NCI-H1436 treated with DMSO at 0.1 percent for 48 hours (cell line): ENCODE measurements at regions not wholly inside any gene's neighbourhood (a gene's known extent, or its start where the extent isn't known, plus 50 kb on each side); places are given as distances from the start of the nearest gene placed in this dataset.

ENCODE experiments used
- DNase-seq: peaks from one replicate; lab custom pipeline; 2025; lab: John Stamatoyannopoulos, UW

DNA sequence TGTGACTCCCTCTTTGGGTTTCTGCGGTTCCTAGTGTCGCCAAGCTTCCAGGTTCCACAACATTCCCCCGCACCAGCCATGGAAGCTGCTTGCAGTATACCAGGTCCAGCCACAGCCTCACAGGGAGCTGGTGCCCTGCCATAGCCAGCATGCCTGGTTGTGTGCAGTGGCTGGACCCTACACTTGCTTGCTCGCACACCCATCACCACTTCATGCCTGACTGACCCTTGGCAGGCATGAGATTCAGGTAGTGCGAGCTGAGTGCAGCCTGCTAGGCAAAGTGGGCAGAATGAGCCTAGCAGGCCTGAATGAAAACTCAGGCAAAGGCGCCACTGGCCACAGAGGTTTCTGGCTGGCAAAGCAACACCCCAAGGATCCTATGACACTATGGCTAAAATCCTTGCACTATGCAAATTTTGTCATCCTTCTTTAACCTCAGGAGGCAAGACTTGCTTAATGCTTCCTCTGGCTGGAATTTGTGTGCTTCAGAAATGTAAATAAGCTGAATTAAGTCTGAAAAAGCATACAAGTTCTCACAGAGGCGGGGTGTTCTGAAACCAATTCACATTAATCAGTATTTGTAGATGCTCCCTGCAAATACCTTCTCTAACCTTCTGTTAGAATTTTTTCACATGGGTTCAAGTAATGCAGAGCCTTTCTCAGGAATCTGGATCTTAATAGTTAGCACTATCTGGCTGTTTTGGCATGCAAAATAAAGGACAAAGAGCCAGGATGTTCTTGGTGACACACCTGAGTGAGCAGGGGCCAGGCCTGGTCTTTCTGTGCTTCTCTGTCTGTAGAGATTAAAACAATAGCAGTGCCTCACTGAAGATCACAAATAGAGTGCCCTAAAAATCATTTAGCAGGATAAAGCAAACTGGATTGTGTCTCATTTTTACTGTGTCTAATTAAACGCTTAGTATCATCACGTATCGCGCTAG lies 256.9 kb downstream of the GPATCH2 start:
- no peak for DNase-seq

GRCh38 chr1:217372049-217372970 lies 258.6 kb downstream of the GPATCH2 start:
- DNase-seq, result no peak

- no peak for DNase-seq
Observed at GRCh38 chr1:217370757-217371156, 260.1 kb downstream of the GPATCH2 start.

DNA sequence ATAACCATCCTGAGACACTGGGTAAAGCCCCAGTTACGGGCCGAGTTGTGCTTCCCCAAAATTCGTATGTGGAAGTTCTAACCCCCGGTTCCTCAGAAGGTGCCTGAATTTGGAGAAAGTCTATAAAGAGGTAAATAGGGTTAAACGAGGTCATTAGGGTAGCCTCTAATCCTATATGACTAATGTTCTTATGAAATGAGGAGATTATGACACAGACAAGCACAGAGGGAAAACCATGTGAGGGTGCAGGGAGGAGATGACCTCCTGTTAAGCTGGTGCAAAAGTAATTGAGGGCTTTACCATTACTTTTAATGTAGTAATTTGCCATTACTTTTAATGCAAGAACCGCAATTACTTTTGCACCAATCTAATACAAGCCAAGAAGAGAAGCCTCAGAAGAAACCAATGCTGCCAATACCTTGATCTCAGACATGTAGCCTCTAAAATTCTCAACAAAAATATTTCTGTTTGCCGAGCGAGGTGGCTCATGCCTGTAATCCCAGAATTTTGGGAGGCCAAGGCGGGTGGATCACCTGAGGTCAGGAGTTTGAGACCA lies 260.8 kb downstream of the GPATCH2 start:
- no peak for DNase-seq

GRCh38 chr1:217369271-217369981 lies 261.5 kb downstream of the GPATCH2 start:
- DNase-seq, result no peak

- no peak for DNase-seq
Observed at GRCh38 chr1:217364220-217364619, 266.7 kb downstream of the GPATCH2 start.

DNA sequence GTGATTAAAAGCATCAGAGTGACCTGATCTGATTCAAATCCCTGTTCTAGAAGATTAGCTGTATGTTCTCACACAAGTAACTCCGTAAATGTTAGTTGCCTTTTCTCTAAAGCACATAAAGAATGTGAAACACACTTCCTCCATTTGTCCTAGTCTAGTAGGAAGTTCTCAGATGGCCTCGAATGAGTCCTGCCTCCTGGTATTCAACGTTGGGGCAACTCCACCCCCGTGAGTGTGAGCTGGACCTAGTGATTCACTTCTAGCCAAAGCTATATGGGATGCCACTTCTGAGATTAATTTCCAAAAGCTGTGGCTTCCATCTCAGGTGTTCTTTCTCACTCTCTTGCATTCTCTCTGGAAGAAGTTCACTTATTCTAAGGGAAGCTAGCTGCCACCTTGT lies 267.6 kb downstream of the GPATCH2 start:
- no peak for DNase-seq

GRCh38 chr1:217360510-217360909 lies 270.4 kb downstream of the GPATCH2 start:
- DNase-seq, result no peak

DNA sequence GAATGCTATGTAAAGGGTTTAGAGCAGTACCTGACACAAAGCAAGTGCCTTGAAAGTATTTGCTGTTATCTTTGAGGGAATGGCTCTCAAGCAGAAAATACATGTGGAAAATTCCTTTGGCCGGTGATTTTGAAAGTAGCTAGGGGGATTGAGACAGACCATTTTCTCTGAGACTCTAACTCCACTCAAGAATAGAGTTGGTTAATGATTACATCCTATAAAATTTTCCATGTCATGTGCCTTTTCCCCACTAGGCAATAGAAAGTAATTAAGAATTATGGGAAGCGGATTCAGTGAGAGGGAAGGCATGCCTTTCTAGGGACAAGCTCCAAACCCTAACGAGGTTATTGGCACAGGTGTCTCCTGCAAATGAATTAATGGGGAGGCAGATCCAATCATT lies 276.0 kb downstream of the GPATCH2 start:
- DNase-seq, result no peak

GRCh38 chr1:217348960-217349664 lies 281.8 kb downstream of the GPATCH2 start:
- DNase-seq, result no peak

DNA sequence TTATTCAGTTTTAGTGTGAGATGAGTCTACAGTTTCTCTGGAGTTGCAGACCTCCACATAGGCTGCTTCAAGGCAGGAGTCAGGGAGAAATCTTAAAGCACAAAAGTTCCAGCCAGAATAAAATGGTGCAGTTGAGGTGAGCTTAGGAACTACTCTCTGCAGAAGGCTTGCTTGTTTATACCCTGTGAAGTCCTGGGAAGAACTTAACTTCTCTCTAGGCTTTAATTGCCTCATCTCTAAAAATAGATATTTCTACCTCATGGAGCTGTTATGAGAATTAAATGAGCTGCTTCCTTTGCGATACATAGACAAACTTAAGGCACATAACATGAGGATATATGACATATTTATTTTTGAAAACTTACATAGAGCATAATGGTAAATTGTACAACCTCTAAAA lies 286.2 kb downstream of the GPATCH2 start:
- no peak for DNase-seq

DNA sequence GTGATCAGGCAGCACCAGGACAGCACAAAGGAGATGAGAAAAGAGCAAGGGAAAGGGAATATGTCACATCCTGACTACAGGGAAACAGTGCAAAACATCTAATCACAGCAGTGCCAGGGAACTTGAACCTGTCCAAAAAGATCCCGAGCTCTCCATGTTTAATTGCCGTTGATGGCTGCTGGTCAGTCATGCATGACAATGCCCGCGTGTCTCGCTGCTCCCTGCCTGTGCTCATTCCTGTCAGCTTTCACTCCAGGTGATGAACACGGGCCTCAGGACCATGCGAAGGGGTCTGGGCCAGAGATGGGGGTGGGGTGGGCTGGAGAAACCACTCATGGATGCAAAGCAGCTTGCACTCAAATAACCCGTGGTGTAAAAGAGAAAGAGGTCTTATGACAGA lies 287.0 kb downstream of the GPATCH2 start:
- no peak for DNase-seq

DNA sequence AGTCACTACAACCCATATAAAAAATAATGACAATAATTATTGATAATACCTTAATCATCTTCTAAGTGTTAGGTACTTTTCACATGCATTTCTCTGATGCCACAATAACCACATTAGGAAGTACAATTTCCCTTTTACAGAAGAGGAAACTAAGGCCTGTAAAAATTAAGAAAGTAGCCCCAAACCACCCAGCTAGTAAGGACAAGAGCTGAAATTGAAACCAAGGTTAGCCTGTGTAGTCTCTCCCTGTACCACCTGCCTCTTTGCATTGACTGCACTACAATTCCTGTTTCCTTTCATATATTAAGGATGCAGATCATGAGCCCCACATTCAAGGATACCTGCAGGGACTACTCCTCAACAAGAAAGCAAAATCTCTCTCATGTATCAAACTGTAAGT lies 288.8 kb downstream of the GPATCH2 start:
- DNase-seq, result no peak

GRCh38 chr1:217336724-217337123 lies 294.2 kb downstream of the GPATCH2 start:
- no peak for DNase-seq

GRCh38 chr1:217333939-217334338 lies 297.0 kb downstream of the GPATCH2 start:
- no peak for DNase-seq

DNA sequence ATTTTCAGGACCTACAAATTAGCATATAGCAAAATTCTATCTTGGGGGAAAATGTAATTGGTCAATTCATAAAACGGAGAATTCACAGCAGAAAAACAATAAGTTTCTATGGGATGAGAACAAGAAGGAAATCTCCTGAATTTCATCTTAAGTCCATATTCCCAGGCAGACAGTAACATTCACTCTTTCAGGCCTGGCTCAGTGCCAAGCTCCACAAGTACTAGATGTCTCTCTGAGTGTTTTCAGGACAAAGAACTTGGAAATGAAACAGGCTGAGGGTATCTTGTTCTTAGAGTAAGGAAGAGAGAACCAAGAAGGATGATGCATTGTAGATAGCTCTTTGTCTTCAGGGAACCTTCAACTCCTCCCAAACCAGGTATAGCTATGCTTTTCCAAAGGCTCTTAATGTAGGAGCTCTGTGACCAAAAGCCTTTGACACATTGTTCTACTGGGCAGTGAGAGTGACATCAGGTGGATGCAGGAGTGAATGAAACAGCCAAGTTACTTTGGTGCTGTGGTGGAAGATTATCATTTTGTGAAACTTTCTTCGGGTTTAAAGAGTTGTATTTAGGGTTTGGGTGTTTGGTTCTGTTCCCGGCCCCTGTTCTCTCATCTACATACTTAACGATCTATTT lies 298.3 kb downstream of the GPATCH2 start:
- DNase-seq, result no peak

- no peak for DNase-seq
Observed at GRCh38 chr1:217331698-217332097, 299.2 kb downstream of the GPATCH2 start.

DNA sequence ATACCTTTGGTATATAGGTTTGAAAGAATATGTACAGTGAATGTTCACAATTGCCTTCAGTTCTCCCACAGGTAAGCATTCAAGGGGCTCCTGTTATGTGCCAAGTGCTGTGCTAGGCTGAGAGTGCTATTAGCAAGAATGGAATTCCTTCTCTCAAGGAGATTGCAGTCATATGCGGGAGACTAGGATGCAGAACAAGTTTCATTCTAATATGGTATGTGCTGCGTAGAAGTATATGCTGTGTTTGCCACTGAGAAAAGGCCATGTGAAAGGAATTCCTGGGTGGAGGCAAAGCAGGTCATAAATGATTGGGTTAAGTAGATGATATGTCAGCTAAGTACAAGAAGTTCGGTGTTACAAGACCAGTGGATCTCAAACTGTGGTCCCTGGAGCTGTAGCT lies 303.0 kb downstream of the GPATCH2 start:
- DNase-seq, result no peak

- DNase-seq, result no peak
Observed at GRCh38 chr1:217322834-217323233, 308.1 kb downstream of the GPATCH2 start.

DNA sequence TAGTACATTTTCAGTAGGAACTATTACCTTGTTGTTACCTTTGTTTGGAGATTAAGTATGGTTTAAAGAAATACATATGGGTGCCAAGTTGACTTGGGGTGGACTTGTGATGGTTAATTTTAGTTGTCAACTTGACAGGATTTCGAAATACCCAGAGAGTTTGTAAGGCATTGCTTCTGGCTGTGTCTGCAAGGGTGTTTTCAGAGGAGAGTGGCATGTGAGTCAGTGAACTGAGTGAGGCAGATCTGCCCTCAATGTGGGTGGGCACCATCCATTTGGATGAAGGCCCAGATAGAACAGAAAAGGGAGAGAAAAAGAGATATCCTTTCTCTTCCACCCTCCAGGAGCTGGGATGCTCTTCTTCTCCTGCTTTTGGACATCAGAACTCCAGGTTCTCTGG lies 315.5 kb downstream of the GPATCH2 start:
- no peak for DNase-seq

DNA sequence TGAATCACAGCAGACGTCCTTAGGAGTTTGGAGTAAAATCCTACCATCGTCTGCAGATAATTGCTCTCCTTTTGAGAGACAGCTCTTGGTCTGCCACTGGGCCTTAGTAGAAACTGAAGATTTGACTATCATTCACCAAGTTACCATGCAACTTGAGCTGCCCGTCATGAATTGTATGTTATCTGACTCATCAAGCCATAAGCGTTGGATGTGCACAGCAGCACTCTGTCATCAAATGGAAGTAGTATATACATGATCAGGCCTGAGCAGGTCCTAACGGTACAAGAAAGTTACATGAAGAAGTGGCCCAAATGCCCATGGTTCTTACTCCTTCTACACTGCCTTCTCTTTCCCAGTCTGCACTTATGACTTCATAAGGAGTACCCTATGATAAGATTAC lies 317.8 kb downstream of the GPATCH2 start:
- no peak for DNase-seq
